ENCODE measurements at regions not wholly inside any gene's neighbourhood (a gene's known extent, or its start where the extent isn't known, plus 50 kb on each side); places are given as distances from the start of the nearest gene placed in this dataset.

- no peak for DNase-seq (ENCODE audit: low spot score)
Observed at GRCh38 chr5:106880656-106881055, 790.1 kb downstream of the EFNA5 start.

DNA sequence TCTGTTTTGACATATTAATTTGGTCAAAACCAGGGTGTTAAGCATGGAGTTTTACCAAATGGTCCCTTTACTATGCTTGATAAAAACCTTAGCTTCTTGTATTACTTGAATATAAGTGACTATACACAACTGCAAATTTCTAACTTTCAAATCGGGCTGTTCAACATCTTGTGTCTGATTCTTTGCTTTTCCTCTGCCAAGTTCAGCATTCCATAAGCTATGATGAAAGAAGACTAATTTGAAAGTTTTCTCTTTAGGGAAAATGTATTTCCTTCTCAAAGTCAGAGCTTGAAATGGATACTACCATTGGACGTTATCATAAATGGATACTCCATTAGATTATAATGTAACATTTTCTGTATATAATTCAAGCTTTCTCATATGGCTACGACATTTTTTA lies 792.9 kb downstream of the EFNA5 start:
- no peak for DNase-seq (ENCODE audit: low spot score)

GRCh38 chr5:106876665-106877194 lies 794.0 kb downstream of the EFNA5 start:
- no peak for DNase-seq (ENCODE audit: low spot score)

GRCh38 chr5:106876298-106876622 lies 794.5 kb downstream of the EFNA5 start:
- no peak for DNase-seq (ENCODE audit: low spot score)

DNA sequence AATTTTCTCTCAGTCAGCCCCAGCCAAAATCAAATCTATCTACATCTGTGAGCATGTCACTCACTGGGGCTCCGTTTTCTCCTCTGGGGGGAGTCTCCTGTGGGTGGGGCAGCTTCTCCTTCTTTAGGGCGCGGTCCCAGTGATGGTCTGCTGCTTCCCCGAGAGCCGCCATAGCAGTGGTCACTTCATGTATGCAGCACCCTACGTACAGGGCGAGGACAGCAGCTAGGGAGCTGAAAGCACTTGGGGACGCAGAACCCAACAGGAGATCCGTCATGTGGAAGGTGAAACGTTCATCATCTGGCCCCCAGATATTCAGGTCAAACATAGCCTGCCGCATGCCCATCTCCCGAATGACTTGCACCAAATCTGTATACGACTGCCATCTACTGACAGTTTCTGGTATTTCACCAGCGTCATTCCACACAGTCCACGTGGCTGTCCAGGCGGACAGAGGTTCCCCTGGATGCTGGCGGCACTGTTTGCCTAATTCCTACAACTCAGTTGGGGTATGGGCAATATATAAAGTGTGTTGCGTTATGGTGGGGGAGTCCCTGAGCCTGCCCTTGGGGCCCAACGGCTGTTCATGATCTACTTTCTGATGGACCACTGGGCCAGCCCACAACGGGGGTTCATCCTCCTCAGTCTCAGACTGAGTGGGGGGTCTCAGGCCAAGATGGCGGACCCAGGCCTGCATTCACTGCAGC lies 795.0 kb downstream of the EFNA5 start:
- DNase-seq (ENCODE audit: low spot score): no peak

DNA sequence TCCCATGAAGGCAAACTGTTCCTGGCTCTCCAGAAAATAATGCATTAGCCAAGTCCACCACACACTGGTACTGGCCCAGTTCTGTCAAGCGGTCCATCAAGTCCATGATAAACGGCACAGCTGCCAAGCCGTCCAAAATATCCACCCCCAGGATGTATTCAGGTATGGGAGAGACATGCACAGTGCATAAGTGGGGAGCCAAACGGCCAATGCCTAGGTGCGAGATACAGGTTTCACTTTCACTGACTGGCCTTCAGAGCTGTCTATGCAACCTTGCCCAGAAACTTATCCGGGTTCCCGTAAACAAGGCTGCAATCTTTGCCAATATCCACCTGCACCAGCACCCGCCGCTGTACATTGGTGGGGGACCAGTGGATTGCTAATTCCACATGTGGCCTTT lies 795.8 kb downstream of the EFNA5 start:
- DNase-seq (ENCODE audit: low spot score): no peak

- no peak for DNase-seq (ENCODE audit: low spot score)
Observed at GRCh38 chr5:106874531-106874930, 796.2 kb downstream of the EFNA5 start.

- peak; percentile 20 for DNase-seq (ENCODE audit: low spot score)
Observed at GRCh38 chr5:106873568-106873967, 797.2 kb downstream of the EFNA5 start.

DNA sequence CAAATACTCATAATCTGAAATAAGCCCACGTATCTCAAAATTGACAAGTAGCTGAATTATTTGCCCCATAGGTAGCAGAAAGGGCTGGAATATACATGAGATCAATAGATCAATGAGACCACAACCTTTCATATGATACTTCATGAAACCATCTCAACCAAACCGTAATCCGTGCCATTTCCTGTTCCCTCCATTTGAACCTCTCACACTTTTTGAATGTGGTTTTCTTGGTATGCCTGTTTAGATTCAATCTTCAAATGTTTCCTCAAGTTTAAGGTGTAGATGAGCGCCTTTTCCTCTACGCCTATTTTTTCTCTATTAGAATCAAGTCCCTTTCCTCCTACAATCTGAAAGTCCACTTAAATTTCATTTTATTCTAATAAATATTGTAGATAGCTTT lies 805.5 kb downstream of the EFNA5 start:
- DNase-seq (ENCODE audit: low spot score): no peak

- DNase-seq (ENCODE audit: low spot score): no peak
Observed at GRCh38 chr5:106862450-106863193, 808.1 kb downstream of the EFNA5 start.

DNA sequence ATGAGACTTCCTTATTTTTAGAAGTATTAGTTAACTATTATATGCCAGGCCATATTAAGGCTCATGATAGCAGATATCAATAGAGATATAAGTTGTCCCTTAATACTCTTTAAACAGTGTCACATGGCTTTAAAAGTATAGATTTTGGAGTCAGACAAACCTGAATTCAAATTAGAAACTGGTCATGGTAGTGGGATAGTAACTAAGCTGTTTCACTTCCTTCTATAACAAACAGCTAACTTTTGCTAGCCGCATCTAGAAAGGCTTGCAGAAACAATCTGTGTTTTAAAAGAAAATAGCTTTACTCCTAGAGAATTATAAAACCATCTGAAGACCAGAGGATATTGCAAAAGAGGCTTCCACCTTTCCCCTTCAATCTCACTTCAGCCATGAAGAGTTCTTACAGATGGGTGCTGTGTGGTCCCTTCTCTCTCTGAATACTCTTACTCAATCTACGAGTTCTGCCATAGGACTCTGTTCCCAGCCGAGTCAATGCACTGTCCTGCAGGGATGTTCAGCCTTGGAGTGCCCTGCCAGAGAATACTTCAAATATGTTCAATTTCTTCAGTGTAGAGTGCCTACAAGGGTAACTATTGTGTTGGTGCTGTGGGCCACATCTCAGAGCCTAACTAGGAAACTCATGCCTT lies 810.2 kb downstream of the EFNA5 start:
- DNase-seq (ENCODE audit: low spot score): no peak

GRCh38 chr5:106858616-106859015 lies 812.1 kb downstream of the EFNA5 start:
- no peak for DNase-seq (ENCODE audit: low spot score)

DNA sequence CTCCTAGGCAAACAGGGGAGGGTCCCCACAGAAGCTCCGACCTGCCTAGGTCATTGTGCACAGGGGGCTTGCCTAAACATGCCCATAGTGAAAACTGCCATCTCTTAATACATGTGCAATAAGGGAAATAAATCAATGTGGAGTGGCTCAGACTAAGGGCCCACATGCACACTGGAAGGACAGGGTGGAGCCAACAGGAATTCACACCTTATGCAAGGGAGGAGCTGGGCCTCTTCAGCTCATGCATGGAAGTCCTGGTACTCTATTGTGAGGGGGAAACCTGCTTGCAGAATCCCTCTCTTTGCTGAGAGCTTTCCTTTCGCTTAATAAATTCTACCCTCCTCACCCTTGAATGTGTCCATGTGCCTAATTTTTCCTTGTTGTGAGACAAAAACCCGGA lies 815.8 kb downstream of the EFNA5 start:
- DNase-seq (ENCODE audit: low spot score): no peak

- DNase-seq (ENCODE audit: low spot score): no peak
Observed at GRCh38 chr5:106854105-106854687, 816.5 kb downstream of the EFNA5 start.

DNA sequence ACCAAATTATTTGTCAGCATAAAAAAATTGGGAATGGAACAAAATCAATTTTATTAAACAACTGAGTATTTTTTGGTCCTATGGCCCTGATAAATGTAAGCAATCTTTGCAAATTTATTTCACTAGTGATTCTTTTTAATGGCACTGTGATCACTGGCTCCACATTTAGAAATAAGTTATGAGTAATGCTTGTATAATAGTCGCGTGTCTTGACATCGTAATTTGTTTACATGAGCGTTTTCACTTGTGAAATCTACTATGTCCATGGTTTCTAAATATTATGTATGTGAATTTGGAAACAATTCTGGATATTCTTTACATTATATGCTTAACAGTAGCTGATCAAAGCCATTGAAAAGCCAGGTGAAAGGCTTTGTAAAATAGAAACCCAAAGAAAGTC lies 817.5 kb downstream of the EFNA5 start:
- no peak for DNase-seq (ENCODE audit: low spot score)

DNA sequence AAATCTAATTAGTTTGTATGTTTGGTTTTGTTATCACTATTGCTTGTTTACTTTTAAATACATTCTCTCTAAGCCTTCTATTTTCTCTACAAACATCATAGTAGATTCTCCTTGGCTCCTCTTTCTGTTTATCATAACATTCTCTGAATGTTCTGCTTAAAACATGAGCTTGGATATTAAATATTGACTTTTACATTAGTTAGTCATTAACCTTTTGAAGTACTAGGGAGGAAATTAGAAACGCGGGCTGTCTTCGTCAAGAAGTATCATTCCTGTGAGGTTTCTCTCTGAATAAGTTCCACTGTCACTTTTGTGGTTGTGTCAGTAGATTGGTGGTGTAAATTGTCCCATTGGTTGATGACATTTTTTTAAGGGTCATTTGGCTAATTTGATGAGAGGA lies 821.5 kb downstream of the EFNA5 start:
- DNase-seq (ENCODE audit: low spot score): no peak

- peak; percentile 30 for DNase-seq (ENCODE audit: low spot score)
Observed at GRCh38 chr5:106843812-106844416, 826.8 kb downstream of the EFNA5 start.

DNA sequence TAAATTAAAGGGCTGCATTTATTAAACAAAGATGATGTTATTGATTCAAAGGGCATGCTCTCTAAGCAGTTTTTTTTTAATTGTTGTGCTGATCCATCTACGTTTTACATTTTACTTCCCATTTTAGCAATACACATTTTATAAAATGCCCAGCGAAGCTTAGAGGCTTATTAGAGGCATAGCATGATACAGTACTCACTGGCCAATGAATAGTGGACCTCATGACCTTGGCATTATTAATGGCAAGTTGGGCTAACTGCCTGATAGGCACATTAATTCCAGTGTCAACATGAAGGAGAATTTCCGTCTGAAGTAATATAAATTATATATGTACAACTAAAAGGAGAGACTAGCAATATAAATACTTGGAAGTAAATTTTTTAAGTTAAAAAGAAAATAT lies 837.2 kb downstream of the EFNA5 start:
- no peak for DNase-seq (ENCODE audit: low spot score)

GRCh38 chr5:106827061-106827460 lies 843.7 kb downstream of the EFNA5 start:
- DNase-seq (ENCODE audit: low spot score): no peak

- DNase-seq (ENCODE audit: low spot score): no peak
Observed at GRCh38 chr5:106825374-106825773, 845.4 kb downstream of the EFNA5 start.

- DNase-seq (ENCODE audit: low spot score): no peak
Observed at GRCh38 chr5:106822851-106823250, 847.9 kb downstream of the EFNA5 start.

GRCh38 chr5:106818552-106818951 lies 852.2 kb downstream of the EFNA5 start:
- no peak for DNase-seq (ENCODE audit: low spot score)
